WTC11 (cell line): ENCODE measurements at regions not wholly inside any gene's neighbourhood (a gene's known extent, or its start where the extent isn't known, plus 50 kb on each side); places are given as distances from the start of the nearest gene placed in this dataset.
A peak's percentile ranks its signal among the peaks of the same experiment; 100 is the strongest.

ENCODE experiments used
- ATAC-seq: fragments of 200-7000 bp; cut with Tn5 transposase; 2 replicates; pipeline ENCODE4 v1.10.0; 2021; ENCODE audit warnings: mild to moderate bottlenecking, moderate library complexity
- CTCF ChIA-PET: fragments of 300-600 bp; sonication (Branson Sonifier 250); formaldehyde crosslinking; loops from one replicate; lab custom pipeline; 2021; ENCODE audit warnings: antibody characterized with exemption; lab: Charles Lee
- POLR2A ChIA-PET: fragments of 350-600 bp; sonication (Branson Sonifier 250); formaldehyde crosslinking; loops from one replicate; lab custom pipeline; 2021; ENCODE audit warnings: antibody characterized with exemption; lab: Charles Lee
- DNase-seq: peaks from one replicate; pipeline ENCODE4 v3.0.0; 2021; ENCODE audit warnings: low spot score
- H3K27ac Mint-ChIP-seq: 2 replicates; pipeline ENCODE4 v1.8.0; 2021; ENCODE audit warnings: mixed read lengths
- H3K27me3 Mint-ChIP-seq: 2 replicates; pipeline ENCODE4 v1.8.0; 2021; ENCODE audit warnings: low read depth, mild to moderate bottlenecking, moderate library complexity, mixed read lengths
- H3K36me3 Mint-ChIP-seq: 2 replicates; pipeline ENCODE4 v1.8.0; 2021; ENCODE audit warnings: mixed read lengths
- H3K4me1 Mint-ChIP-seq: 2 replicates; pipeline ENCODE4 v1.8.0; 2022; ENCODE audit warnings: mixed read lengths
- H3K4me3 Mint-ChIP-seq: 2 replicates; pipeline ENCODE4 v1.8.0; 2021; ENCODE audit warnings: mild to moderate bottlenecking, moderate library complexity, mixed read lengths
- H3K9me3 Mint-ChIP-seq: 2 replicates; pipeline ENCODE4 v1.8.0; 2021; ENCODE audit warnings: mixed read lengths
- ELF4 ChIP-seq: sonication (generic); formaldehyde crosslinking; IDR thresholded peaks from 2 replicates; pipeline ENCODE4 v1.8.1; 2022; ENCODE audit warnings: low read depth, mild to moderate bottlenecking, moderate library complexity, missing genetic modification reagents
- ETV6 ChIP-seq: sonication (generic); formaldehyde crosslinking; IDR thresholded peaks from 2 replicates; pipeline ENCODE4 v1.8.1; 2022; ENCODE audit warnings: mild to moderate bottlenecking, missing genetic modification reagents
- FOXJ3 ChIP-seq: sonication (generic); formaldehyde crosslinking; IDR thresholded peaks from 2 replicates; pipeline ENCODE4 v1.9.0; 2021; ENCODE audit warnings: missing genetic modification reagents, mild to moderate bottlenecking, borderline replicate concordance
- FOXP1 ChIP-seq: sonication (generic); formaldehyde crosslinking; IDR thresholded peaks from 2 replicates; pipeline ENCODE4 v1.8.0; 2022; ENCODE audit warnings: missing genetic modification reagents, mild to moderate bottlenecking, moderate library complexity, borderline replicate concordance
- GABPB1 ChIP-seq: sonication (generic); formaldehyde crosslinking; IDR thresholded peaks from 2 replicates; pipeline ENCODE4 v1.8.1; 2023; ENCODE audit warnings: mild to moderate bottlenecking, missing genetic modification reagents
- IRF2 ChIP-seq: sonication (generic); formaldehyde crosslinking; IDR thresholded peaks from 2 replicates; pipeline ENCODE4 v1.8.0; 2022; ENCODE audit warnings: low read depth, missing genetic modification reagents, borderline replicate concordance
- JAZF1 ChIP-seq: fragments of 250-450 bp; sonication (Bioruptor Pico); IDR thresholded peaks from 2 replicates; pipeline ENCODE4 v1.9.0; 2021; ENCODE audit warnings: moderate library complexity, mild to moderate bottlenecking, inconsistent platforms
- NFATC4 ChIP-seq: fragments of 250-450 bp; sonication (Bioruptor Pico); IDR thresholded peaks from 2 replicates; pipeline ENCODE4 v1.9.0; 2021; ENCODE audit warnings: mild to moderate bottlenecking
- NR3C1 ChIP-seq: sonication (generic); formaldehyde crosslinking; conservative IDR thresholded peaks from 2 replicates; pipeline ENCODE4 v1.8.1; 2023; ENCODE audit warnings: low read depth, mild to moderate bottlenecking, missing genetic modification reagents
- TP53 ChIP-seq: sonication (generic); formaldehyde crosslinking; IDR thresholded peaks from 2 replicates; pipeline ENCODE4 v1.8.1; 2023; ENCODE audit warnings: mild to moderate bottlenecking, missing genetic modification reagents
- ZNF232 ChIP-seq: sonication (generic); formaldehyde crosslinking; IDR thresholded peaks from 2 replicates; pipeline ENCODE4 v1.8.0; 2022; ENCODE audit warnings: mild to moderate bottlenecking, missing genetic modification reagents
- ZNF317 ChIP-seq: sonication (generic); formaldehyde crosslinking; IDR thresholded peaks from 2 replicates; pipeline ENCODE4 v1.8.1; 2023; ENCODE audit warnings: low read depth, mild to moderate bottlenecking, moderate library complexity, missing genetic modification reagents, borderline replicate concordance
- TF ChIP-seq, protein P1 (sequence below): sonication (generic); formaldehyde crosslinking; IDR thresholded peaks from 2 replicates; pipeline ENCODE4 v1.8.1; 2022; ENCODE audit warnings: missing genetic modification reagents, borderline replicate concordance
- TF ChIP-seq, protein P2 (sequence below): fragments of 250-450 bp; sonication (Bioruptor Pico); IDR thresholded peaks from 2 replicates; pipeline ENCODE4 v1.9.0; 2021; ENCODE audit warnings: mild to moderate bottlenecking
- TF ChIP-seq, protein P3 (sequence below): sonication (generic); formaldehyde crosslinking; IDR thresholded peaks from 2 replicates; pipeline ENCODE4 v1.8.1; 2023; ENCODE audit warnings: mild to moderate bottlenecking, missing genetic modification reagents, moderate library complexity
- TF ChIP-seq, protein P4 (sequence below): fragments of 250-450 bp; sonication (Bioruptor Pico); conservative IDR thresholded peaks from 2 replicates; pipeline ENCODE4 v1.9.0; 2021; ENCODE audit warnings: mild to moderate bottlenecking
- TF ChIP-seq, protein P5 (sequence below): fragments of 250-450 bp; sonication (Bioruptor Pico); IDR thresholded peaks from 2 replicates; pipeline ENCODE4 v1.9.0; 2021; ENCODE audit warnings: mild to moderate bottlenecking, borderline replicate concordance
- TF ChIP-seq, protein P6 (sequence below): sonication (generic); formaldehyde crosslinking; IDR thresholded peaks from 2 replicates; pipeline ENCODE4 v1.8.1; 2023; ENCODE audit warnings: mild to moderate bottlenecking, missing genetic modification reagents, moderate library complexity

DNA sequence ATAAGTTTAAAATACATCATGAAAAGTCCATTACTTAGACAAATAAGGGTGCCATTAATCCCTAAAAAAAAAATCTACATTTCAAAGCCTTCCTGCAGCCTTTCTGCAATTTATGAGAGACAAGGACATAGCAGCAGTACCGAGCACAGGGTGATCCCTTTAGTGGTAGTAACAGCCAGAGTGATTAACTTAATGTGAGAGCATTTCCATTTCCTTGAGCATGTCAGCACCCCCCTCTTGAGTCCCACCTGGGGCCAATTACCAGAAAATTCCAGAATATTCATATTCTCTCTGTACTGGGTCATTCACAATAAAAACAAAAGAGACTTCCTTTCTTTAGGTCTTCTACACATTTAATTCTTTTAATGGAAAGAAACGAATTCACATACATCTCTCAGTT is 546.9 kb upstream of the CCDC54 start (continued):
- TF ChIP-seq, protein P1, sequence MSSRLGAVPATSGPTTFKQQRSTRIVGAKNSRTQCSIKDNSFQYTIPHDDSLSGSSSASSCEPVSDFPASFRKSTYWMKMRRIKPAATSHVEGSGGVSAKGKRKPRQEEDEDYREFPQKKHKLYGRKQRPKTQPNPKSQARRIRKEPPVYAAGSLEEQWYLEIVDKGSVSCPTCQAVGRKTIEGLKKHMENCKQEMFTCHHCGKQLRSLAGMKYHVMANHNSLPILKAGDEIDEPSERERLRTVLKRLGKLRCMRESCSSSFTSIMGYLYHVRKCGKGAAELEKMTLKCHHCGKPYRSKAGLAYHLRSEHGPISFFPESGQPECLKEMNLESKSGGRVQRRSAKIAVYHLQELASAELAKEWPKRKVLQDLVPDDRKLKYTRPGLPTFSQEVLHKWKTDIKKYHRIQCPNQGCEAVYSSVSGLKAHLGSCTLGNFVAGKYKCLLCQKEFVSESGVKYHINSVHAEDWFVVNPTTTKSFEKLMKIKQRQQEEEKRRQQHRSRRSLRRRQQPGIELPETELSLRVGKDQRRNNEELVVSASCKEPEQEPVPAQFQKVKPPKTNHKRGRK (CRISPR knock-in tag) = no peak
- no peak for TF ChIP-seq FOXP1
- peak; percentile 79 for TF ChIP-seq ETV6 (CRISPR knock-in tag)
- TF ChIP-seq, protein P2, sequence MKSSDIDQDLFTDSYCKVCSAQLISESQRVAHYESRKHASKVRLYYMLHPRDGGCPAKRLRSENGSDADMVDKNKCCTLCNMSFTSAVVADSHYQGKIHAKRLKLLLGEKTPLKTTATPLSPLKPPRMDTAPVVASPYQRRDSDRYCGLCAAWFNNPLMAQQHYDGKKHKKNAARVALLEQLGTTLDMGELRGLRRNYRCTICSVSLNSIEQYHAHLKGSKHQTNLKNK (CRISPR knock-in tag) = peak; percentile 69; the same call in 1 of the 2 replicates
- TF ChIP-seq IRF2 (CRISPR knock-in tag) = no peak
- no peak for TF ChIP-seq ZNF317 (CRISPR knock-in tag)
- TF ChIP-seq NR3C1 (CRISPR knock-in tag) = no peak
- TF ChIP-seq NFATC4 (CRISPR knock-in tag) = no peak
- no peak for TF ChIP-seq ELF4
- TF ChIP-seq, protein P3, sequence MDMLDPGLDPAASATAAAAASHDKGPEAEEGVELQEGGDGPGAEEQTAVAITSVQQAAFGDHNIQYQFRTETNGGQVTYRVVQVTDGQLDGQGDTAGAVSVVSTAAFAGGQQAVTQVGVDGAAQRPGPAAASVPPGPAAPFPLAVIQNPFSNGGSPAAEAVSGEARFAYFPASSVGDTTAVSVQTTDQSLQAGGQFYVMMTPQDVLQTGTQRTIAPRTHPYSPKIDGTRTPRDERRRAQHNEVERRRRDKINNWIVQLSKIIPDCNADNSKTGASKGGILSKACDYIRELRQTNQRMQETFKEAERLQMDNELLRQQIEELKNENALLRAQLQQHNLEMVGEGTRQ (CRISPR knock-in tag) = no peak
- TF ChIP-seq, protein P4, sequence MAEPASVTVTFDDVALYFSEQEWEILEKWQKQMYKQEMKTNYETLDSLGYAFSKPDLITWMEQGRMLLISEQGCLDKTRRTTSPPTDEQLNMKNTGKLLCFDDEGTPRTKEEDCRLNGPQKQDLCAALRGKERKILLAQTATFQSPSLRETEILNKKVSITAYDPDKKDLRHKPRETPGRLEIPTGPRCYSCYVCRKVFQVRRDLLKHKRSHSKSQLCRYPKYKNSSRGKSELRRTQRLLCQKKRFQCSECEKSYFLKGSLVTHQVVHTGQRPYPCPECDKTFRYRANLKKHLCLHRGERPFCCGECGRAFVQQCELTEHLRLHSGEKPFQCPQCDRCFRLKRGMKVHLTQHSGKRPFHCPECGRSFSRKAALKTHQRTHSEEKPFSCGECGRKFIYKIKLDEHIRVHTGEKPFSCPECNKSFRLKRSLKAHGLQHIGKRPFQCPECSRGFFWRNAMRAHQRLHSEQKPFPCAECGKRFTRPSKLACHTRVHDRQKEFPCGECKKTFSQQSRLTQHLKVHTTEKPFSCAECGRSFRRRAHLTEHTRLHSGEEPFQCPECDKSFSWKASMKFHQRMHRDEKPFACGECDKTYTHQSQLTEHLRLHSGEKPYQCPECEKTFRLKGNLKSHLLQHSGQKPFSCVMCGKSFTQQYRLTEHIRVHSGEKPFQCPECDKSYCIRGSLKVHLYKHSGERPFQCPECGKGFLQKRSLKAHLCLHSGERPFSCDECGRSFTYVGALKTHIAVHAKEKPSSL (CRISPR knock-in tag) = 0 out of 2 replicates have a peak, but pooled peaks have one; percentile 24
- TF ChIP-seq, protein P5, sequence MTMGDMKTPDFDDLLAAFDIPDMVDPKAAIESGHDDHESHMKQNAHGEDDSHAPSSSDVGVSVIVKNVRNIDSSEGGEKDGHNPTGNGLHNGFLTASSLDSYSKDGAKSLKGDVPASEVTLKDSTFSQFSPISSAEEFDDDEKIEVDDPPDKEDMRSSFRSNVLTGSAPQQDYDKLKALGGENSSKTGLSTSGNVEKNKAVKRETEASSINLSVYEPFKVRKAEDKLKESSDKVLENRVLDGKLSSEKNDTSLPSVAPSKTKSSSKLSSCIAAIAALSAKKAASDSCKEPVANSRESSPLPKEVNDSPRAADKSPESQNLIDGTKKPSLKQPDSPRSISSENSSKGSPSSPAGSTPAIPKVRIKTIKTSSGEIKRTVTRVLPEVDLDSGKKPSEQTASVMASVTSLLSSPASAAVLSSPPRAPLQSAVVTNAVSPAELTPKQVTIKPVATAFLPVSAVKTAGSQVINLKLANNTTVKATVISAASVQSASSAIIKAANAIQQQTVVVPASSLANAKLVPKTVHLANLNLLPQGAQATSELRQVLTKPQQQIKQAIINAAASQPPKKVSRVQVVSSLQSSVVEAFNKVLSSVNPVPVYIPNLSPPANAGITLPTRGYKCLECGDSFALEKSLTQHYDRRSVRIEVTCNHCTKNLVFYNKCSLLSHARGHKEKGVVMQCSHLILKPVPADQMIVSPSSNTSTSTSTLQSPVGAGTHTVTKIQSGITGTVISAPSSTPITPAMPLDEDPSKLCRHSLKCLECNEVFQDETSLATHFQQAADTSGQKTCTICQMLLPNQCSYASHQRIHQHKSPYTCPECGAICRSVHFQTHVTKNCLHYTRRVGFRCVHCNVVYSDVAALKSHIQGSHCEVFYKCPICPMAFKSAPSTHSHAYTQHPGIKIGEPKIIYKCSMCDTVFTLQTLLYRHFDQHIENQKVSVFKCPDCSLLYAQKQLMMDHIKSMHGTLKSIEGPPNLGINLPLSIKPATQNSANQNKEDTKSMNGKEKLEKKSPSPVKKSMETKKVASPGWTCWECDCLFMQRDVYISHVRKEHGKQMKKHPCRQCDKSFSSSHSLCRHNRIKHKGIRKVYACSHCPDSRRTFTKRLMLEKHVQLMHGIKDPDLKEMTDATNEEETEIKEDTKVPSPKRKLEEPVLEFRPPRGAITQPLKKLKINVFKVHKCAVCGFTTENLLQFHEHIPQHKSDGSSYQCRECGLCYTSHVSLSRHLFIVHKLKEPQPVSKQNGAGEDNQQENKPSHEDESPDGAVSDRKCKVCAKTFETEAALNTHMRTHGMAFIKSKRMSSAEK (CRISPR knock-in tag) = 0 out of 2 replicates have a peak, but pooled peaks have one; percentile 18

DNA sequence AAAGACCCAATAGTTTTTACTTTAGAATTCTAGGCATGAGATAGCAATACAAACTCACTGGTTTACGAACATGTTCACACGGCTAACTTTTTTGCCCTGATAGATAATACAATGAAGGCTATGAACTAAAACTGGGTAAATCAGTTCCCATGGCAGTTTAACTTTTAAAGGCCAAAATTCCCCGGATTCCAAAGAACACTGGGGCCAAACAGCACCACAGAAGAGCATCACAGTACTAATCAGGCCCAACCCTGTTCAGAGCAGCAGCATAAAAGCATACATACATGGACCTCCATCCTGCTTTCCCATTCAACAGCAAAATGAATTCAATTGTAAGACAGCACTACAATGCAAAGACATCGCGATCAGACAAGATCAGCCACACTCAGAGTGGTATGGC is 540.3 kb upstream of the CCDC54 start:
- H3K36me3 Mint-ChIP-seq = peaks cover 38% of the 10 kb centered on the region
- no peak for DNase-seq
- TF ChIP-seq GABPB1 (CRISPR knock-in tag) = no peak
- TF ChIP-seq JAZF1 = no peak
- TF ChIP-seq, all 79 proteins: peak for 0
- H3K9me3 Mint-ChIP-seq = peaks cover 30% of the 10 kb centered on the region
- ChIA-PET POLR2A (no interaction called here), CTCF (no interaction called here)
- H3K27ac Mint-ChIP-seq = peak overlapping the region; percentile 10
- ATAC-seq = peak; percentile 43
- no peak overlapping the region for H3K4me3 Mint-ChIP-seq
- H3K27me3 Mint-ChIP-seq = peaks cover 12% of the 10 kb centered on the region
- peaks cover 10% of the 10 kb centered on the region for H3K4me1 Mint-ChIP-seq

DNA sequence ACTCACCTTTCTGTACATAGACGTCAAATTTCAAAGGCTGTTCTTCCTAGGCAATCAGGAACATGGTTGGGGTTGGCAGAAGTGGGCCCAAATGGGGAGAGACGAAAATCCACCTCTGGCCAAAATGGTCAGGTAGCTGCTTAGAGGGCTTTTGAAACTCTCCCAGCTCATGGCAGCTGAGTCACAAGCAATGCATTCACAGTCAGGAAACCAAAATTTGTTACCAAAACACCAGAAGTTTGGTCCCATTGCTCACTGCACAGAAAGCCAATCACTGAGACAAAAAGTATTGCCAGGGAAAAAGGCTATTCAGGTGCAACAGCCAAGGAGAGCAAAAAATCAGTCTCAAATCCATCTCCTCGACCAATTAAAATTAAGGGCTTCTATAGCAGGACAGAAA is 539.6 kb upstream of the CCDC54 start:
- Mint-ChIP-seq H3K27me3 (peaks cover 5% of the 10 kb centered on the region), H3K4me3 (no peak overlapping the region), H3K9me3 (peaks cover 22% of the 10 kb centered on the region), H3K27ac (no peak overlapping the region), H3K4me1 (peaks cover 17% of the 10 kb centered on the region), H3K36me3 (peaks cover 31% of the 10 kb centered on the region)
- ATAC-seq (no peak), DNase-seq (no peak)
- CTCF ChIA-PET = no interaction called here
- no peak for TF ChIP-seq NR3C1 (CRISPR knock-in tag)
- no peak for TF ChIP-seq ZNF232 (CRISPR knock-in tag)
- no peak for TF ChIP-seq TP53
- TF ChIP-seq FOXJ3 = no peak
- TF ChIP-seq, protein P1 (CRISPR knock-in tag) = no peak
- TF ChIP-seq, protein P2 (CRISPR knock-in tag) = no peak
- TF ChIP-seq, protein P6, sequence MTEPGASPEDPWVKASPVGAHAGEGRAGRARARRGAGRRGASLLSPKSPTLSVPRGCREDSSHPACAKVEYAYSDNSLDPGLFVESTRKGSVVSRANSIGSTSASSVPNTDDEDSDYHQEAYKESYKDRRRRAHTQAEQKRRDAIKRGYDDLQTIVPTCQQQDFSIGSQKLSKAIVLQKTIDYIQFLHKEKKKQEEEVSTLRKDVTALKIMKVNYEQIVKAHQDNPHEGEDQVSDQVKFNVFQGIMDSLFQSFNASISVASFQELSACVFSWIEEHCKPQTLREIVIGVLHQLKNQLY (CRISPR knock-in tag) = no peak
- POLR2A ChIA-PET = no interaction called here
